ENCODE measurements at regions not wholly inside any gene's neighbourhood (a gene's known extent, or its start where the extent isn't known, plus 50 kb on each side); places are given as distances from the start of the nearest gene placed in this dataset.

- TF ChIP-seq, protein P1, sequence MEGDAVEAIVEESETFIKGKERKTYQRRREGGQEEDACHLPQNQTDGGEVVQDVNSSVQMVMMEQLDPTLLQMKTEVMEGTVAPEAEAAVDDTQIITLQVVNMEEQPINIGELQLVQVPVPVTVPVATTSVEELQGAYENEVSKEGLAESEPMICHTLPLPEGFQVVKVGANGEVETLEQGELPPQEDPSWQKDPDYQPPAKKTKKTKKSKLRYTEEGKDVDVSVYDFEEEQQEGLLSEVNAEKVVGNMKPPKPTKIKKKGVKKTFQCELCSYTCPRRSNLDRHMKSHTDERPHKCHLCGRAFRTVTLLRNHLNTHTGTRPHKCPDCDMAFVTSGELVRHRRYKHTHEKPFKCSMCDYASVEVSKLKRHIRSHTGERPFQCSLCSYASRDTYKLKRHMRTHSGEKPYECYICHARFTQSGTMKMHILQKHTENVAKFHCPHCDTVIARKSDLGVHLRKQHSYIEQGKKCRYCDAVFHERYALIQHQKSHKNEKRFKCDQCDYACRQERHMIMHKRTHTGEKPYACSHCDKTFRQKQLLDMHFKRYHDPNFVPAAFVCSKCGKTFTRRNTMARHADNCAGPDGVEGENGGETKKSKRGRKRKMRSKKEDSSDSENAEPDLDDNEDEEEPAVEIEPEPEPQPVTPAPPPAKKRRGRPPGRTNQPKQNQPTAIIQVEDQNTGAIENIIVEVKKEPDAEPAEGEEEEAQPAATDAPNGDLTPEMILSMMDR (IDR thresholded peaks at IDR 0.05): no peak
- TF ChIP-seq CBX2 (IDR thresholded peaks at IDR 0.05; ENCODE audit: borderline replicate concordance, low read depth) (no peak), ESRRA (IDR thresholded peaks at IDR 0.05; ENCODE audit: borderline replicate concordance, low read length) (no peak), REST (IDR thresholded peaks at IDR 0.05) (no peak)
These were observed 301.3 kb downstream of the PLPP3 start for GRCh38 chr1:56278061-56278460.
